ENCODE measurements at regions not wholly inside any gene's neighbourhood (a gene's known extent, or its start where the extent isn't known, plus 50 kb on each side); places are given as distances from the start of the nearest gene placed in this dataset.

DNA sequence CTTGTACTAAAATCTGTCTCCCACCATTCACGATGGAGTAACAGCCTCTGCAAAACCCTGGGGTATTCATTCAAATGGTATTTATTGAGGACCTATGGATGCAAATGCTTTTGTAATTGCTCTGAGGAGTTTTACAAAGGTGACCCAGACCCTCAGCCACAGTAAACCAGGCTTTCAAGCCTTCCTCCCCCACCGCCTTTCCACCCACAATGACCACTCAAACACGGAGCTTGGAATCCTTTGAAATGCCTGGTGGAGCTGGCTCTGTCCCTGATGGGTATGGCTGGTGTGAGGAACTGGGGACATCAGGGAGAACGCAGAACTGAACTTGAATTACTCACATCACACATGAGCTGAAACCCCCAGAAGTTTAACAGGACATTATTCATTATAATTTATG, 246.4 kb downstream of the CDH26 start:
- TF ChIP-seq, protein P1, sequence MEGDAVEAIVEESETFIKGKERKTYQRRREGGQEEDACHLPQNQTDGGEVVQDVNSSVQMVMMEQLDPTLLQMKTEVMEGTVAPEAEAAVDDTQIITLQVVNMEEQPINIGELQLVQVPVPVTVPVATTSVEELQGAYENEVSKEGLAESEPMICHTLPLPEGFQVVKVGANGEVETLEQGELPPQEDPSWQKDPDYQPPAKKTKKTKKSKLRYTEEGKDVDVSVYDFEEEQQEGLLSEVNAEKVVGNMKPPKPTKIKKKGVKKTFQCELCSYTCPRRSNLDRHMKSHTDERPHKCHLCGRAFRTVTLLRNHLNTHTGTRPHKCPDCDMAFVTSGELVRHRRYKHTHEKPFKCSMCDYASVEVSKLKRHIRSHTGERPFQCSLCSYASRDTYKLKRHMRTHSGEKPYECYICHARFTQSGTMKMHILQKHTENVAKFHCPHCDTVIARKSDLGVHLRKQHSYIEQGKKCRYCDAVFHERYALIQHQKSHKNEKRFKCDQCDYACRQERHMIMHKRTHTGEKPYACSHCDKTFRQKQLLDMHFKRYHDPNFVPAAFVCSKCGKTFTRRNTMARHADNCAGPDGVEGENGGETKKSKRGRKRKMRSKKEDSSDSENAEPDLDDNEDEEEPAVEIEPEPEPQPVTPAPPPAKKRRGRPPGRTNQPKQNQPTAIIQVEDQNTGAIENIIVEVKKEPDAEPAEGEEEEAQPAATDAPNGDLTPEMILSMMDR (IDR thresholded peaks at IDR 0.05) = no peak
- TF ChIP-seq POLR2A (IDR thresholded peaks at IDR 0.05) = no peak

Data from uterus (tissue), 2 donors.